Adrenal gland (tissue), 9 donors: ENCODE measurements at regions not wholly inside any gene's neighbourhood (a gene's known extent, or its start where the extent isn't known, plus 50 kb on each side); places are given as distances from the start of the nearest gene placed in this dataset.
A peak's percentile ranks its signal among the peaks of the same experiment; 100 is the strongest.

Source experiments
- DNase-seq, 7 donors: peaks; one replicate each; pipeline ENCODE4 v3.0.0-alpha.2; 2019 to 2020
- H3K27ac ChIP-seq, 5 donors: fragments of 200-600 bp; sonication (generic) in 4 of 5; 1 replicate in 3 of 5; 2 replicates in 2 of 5; pipeline versions ENCODE4 v1.5.1 to v1.8.0; 2016 to 2020; ENCODE audit warnings: mild to moderate bottlenecking in 1 of 5
- H3K27me3 ChIP-seq: fragments of 200-600 bp; 2 replicates; pipeline ENCODE4 v1.8.0; 2021
- H3K36me3 ChIP-seq, 2 donors: fragments of 200-600 bp; replicated peaks in 1 of 2; 1 replicate in 1 of 2; 2 replicates in 1 of 2; pipeline versions ENCODE4 v1.5.1 to v1.8.0; 2018 to 2022
- H3K4me1 ChIP-seq, 2 donors: fragments of 200-600 bp; replicated peaks in 1 of 2; 1 replicate in 1 of 2; 2 replicates in 1 of 2; pipeline versions ENCODE4 v1.5.1 to v1.8.0; 2018 to 2021
- H3K4me3 ChIP-seq, 4 donors: fragments of 200-600 bp; sonication (generic) in 3 of 4; one replicate each; pipeline ENCODE4 v1.5.1; 2016 to 2018
- H3K9me3 ChIP-seq, 3 donors: fragments of 200-600 bp; sonication (generic) in 1 of 3; replicated peaks in 1 of 3; 1 replicate in 2 of 3; 2 replicates in 1 of 3; pipeline versions ENCODE4 v1.5.1 to v1.8.0; 2016 to 2021
- POLR2A ChIP-seq, 2 donors: fragments of 450-650 bp; IDR thresholded peaks; one replicate each; pipeline ENCODE4 v1.6.1; 2017; ENCODE audit warnings: antibody characterized with exemption in 2 of 2, mild to moderate bottlenecking in 2 of 2, moderate library complexity in 1 of 2
- WGBS, 4 donors: extraction: QIAGEN DNeasy Blood & Tissue Kit in 2 of 4; methylation state at CpG; one replicate each; pipeline versions ENCODE4 v1.1.5 to v1.1.7; 2013 to 2017; 5-methylcytosine and 5-hydroxymethylcytosine counted together
- intact Hi-C, 2 donors: fragments of 100-400 bp; cut with DNase I; formaldehyde crosslinking; loops; one replicate each; pipeline versions ENCODE4 v1.14.1 to v1.15.0; 2022 to 2023
- TF ChIP-seq, protein P1 (sequence below), 6 experiments: fragments of 450-650 bp in 4 of 6; fragments of 200-600 bp in 2 of 6; sonication (generic) in 1 of 6; IDR thresholded peaks; 1 replicate in 5 of 6; 2 replicates in 1 of 6; pipeline versions ENCODE4 v1.5.1 to v1.8.0; 2016 to 2021; ENCODE audit warnings: antibody characterized with exemption in 6 of 6, mild to moderate bottlenecking in 2 of 6, moderate library complexity in 1 of 6
- donor health status: healthy with polysubstance abuse.
- donor health status: Bipolar disorder and iron deficiency.
- donor health status: DM: yes; HTN: yes; CAD: no.
- donor health status: DM: no; HTN: no; CAD: no.
- donor health status: DM: no; HTN: no; CAD: no.

DNA sequence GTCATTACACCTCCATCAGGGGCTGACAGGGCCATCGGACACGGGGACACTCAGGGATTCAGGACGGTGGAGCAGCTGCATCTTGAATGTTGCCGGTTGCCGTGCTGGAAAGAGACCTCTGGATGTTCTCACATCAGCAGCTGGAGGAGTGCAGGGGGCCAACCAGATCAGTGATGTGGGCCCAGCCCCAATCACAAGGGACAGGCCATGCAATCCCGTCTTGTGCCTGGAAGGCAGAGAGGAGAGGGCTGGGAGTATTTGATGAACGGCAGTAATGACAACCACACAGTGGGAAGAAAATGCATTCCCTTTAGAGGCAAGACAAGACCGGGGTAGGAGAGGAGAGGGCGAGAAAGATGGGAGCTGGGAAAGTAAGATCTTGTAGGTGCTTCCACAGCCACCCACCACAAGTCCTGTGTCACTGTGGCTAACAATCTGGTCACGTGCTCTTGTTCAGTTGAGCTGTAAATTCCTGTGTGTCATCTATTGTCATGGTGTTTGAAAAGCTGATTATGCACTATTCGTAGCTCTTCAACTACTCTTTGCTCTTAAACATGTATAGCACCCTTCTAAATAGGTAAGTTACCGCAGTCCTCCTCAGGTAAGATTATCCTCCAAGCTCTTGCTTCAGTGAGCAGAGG is 85.9 kb upstream of the LEP start:
- DNase-seq, result peak in 1 of 7 donors; percentile 40
- TF ChIP-seq, protein P1, sequence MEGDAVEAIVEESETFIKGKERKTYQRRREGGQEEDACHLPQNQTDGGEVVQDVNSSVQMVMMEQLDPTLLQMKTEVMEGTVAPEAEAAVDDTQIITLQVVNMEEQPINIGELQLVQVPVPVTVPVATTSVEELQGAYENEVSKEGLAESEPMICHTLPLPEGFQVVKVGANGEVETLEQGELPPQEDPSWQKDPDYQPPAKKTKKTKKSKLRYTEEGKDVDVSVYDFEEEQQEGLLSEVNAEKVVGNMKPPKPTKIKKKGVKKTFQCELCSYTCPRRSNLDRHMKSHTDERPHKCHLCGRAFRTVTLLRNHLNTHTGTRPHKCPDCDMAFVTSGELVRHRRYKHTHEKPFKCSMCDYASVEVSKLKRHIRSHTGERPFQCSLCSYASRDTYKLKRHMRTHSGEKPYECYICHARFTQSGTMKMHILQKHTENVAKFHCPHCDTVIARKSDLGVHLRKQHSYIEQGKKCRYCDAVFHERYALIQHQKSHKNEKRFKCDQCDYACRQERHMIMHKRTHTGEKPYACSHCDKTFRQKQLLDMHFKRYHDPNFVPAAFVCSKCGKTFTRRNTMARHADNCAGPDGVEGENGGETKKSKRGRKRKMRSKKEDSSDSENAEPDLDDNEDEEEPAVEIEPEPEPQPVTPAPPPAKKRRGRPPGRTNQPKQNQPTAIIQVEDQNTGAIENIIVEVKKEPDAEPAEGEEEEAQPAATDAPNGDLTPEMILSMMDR (IDR thresholded peaks at IDR 0.05), result no peak
- no peak for TF ChIP-seq POLR2A (IDR thresholded peaks at IDR 0.05)
- no peaks in the 10 kb centered on the region for H3K9me3 ChIP-seq
- WGBS, 4 donors, result 61 to 78% (median 72%) methylated on average over 12 of the region's 12 CpGs
- intact Hi-C loops, result no loop called here
- H3K4me3 ChIP-seq, result no peak overlapping the region
- no peaks in the 10 kb centered on the region for H3K4me1 ChIP-seq
- peaks cover 4% of the 10 kb centered on the region for H3K27me3 ChIP-seq
- H3K27ac ChIP-seq, result no peak overlapping the region
- H3K36me3 ChIP-seq, result no peaks in the 10 kb centered on the region

DNA sequence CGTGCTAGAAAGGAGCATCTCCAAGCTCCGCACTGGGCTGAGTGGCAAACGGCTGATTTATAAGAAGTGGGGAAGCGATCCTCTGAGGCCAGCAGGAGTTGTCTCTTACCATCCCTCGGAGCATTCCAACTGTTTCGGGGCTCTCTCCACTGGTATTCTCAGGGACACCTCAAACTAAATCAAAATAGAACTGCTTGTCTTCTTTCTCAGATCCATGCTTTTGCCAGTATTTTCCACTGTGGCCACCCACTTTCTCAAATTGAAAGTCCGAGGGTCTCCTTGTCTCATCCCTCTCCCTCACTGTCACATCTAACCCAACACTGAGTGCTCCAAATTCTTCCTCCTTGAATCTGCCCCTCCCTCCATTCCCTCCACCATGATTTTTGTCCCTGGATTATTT is 83.2 kb upstream of the LEP start:
- DNase-seq, result peak in 1 of 7 donors; percentile 31
- intact Hi-C loops, result no loop called here
- H3K9me3 ChIP-seq, result no peaks in the 10 kb centered on the region
- TF ChIP-seq, protein P1 (IDR thresholded peaks at IDR 0.05), result no peak
- no peak for TF ChIP-seq POLR2A (IDR thresholded peaks at IDR 0.05)
- H3K27me3 ChIP-seq, result peaks cover 7% of the 10 kb centered on the region
- WGBS, 4 donors, result 63 to 76% (median 71%) methylated on average over 7 of the region's 7 CpGs
- no peak overlapping the region for H3K27ac ChIP-seq
- no peaks in the 10 kb centered on the region for H3K4me1 ChIP-seq
- H3K36me3 ChIP-seq, result no peaks in the 10 kb centered on the region
- H3K4me3 ChIP-seq, result no peak overlapping the region

DNA sequence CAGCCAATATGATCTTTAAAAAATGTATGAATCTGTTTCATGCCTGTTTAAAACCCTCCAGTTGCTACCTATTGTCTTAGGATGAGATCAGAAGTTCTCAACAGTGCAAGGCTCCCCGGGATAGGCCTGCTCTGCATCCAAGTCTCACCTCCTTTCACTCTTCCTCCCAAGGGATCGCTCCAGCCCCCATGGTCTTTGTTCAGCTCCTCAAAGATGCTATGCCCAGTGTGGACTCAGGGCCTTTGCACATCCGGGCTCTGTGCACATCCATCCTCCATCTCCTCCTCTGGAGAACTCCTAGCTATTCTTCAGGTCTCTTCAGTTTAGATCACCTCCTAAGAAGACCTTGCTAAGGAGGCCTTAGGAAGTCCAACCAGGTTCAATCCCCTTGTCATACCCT is 82.7 kb upstream of the LEP start:
- H3K36me3 ChIP-seq, result no peaks in the 10 kb centered on the region
- DNase-seq, result peak in 1 of 7 donors; percentile 5
- 77 to 92% (median 88%) methylated on average over 3 of the region's 3 CpGs for WGBS, 4 donors
- H3K27me3 ChIP-seq, result peaks cover 7% of the 10 kb centered on the region
- H3K27ac ChIP-seq, result no peak overlapping the region
- no peaks in the 10 kb centered on the region for H3K4me1 ChIP-seq
- TF ChIP-seq, protein P1 (IDR thresholded peaks at IDR 0.05), result no peak
- no peak for TF ChIP-seq POLR2A (IDR thresholded peaks at IDR 0.05)
- H3K9me3 ChIP-seq, result no peaks in the 10 kb centered on the region
- no peak overlapping the region for H3K4me3 ChIP-seq
- intact Hi-C loops, result no loop called here

DNA sequence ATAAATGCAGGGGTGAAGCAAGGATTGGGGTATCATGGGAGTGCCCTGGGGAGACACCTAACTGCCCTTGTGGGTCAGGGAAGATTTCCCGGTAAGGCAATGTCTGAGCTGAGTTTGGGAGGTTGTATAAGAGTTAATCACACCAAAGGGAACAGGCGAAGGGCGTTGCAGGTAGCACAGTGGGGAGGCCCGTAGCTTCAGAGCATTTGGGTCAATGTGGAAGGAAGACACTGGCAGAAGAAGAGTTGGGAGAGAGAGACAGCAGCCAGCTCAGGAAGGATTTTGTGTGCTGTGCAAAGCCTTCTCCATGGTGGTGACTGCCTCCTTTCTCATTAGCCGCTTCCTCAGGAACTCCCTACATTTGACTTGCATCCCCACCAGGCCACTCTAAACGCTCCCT is 80.8 kb upstream of the LEP start:
- Histone ChIP-seq H3K27ac (no peak overlapping the region), H3K4me3 (no peak overlapping the region), H3K27me3 (peaks cover 13% of the 10 kb centered on the region), H3K36me3 (no peaks in the 10 kb centered on the region), H3K4me1 (no peaks in the 10 kb centered on the region), H3K9me3 (no peaks in the 10 kb centered on the region)
- TF ChIP-seq, protein P1 (IDR thresholded peaks at IDR 0.05), result no peak
- TF ChIP-seq POLR2A (IDR thresholded peaks at IDR 0.05), result no peak
- DNase-seq, result no peak
- intact Hi-C loops, result no loop called here
- WGBS, 4 donors, result 66 to 75% (median 69%) methylated on average over 6 of the region's 6 CpGs
